Panc1 (cell line): ENCODE measurements at regions not wholly inside any gene's neighbourhood (a gene's known extent, or its start where the extent isn't known, plus 50 kb on each side); places are given as distances from the start of the nearest gene placed in this dataset.

ENCODE experiments used
- ATAC-seq: fragments of 200-7000 bp; cut with Tn5 transposase; 2 replicates; pipeline ENCODE4 v1.9.1; 2020; ENCODE audit warnings: mild to moderate bottlenecking, moderate library complexity
- BruUV-seq: library from RNA; stranded (reverse); fragments of 400-500 nt; replicated peaks from 2 replicates; lab custom pipeline; 2021; lab: Mats Ljungman, UMichigan
- CTCF ChIA-PET: fragments of 300-600 bp; sonication (Branson Sonifier 250); formaldehyde crosslinking; loops from one replicate; lab custom pipeline; 2022; ENCODE audit warnings: antibody characterized with exemption; lab: Charles Lee
- POLR2A ChIA-PET: fragments of 300-600 bp; sonication (Branson Sonifier 250); formaldehyde crosslinking; loops from one replicate; lab custom pipeline; 2022; ENCODE audit warnings: antibody characterized with exemption; lab: Charles Lee
- DNase-seq: peaks from one replicate; pipeline ENCODE4 v3.0.0-alpha.2; 2010; ENCODE audit warnings: low read depth, low spot score
- H3K27ac ChIP-seq: 2 replicates; pipeline ENCODE4 v1.5.1; 2011; ENCODE audit warnings: mild to moderate bottlenecking, low read length, inconsistent platforms
- H3K27me3 ChIP-seq: fragments of 200-500 bp; sonication (Bioruptor generic); 2 replicates; pipeline ENCODE4 v1.6.0; 2014; ENCODE audit warnings: low read length, inconsistent platforms; ENCODE audit not compliant: control insufficient read depth, insufficient read depth
- H3K36me3 ChIP-seq: fragments of 200-500 bp; sonication (Bioruptor generic); 2 replicates; pipeline ENCODE4 v1.5.1; 2014; ENCODE audit warnings: inconsistent platforms, mild to moderate bottlenecking, low read length, moderate library complexity; ENCODE audit not compliant: control insufficient read depth, insufficient read depth
- H3K4me1 ChIP-seq: 2 replicates; pipeline ENCODE4 v1.5.1; 2011; ENCODE audit warnings: inconsistent platforms, mild to moderate bottlenecking, low read length, moderate library complexity; ENCODE audit not compliant: control insufficient read depth, insufficient read depth
- H3K4me3 ChIP-seq, 2 experiments: 2 replicates each; pipeline ENCODE4 v1.5.1; 2011 to 2012; ENCODE audit warnings: low read depth in 2 of 2, low read length in 2 of 2, mild to moderate bottlenecking in 2 of 2, inconsistent platforms in 1 of 2, moderate library complexity in 1 of 2
- H3K9me3 ChIP-seq: fragments of 200-500 bp; sonication (Bioruptor generic); 2 replicates; pipeline ENCODE4 v1.5.1; 2014; ENCODE audit warnings: low read depth, mild to moderate bottlenecking, inconsistent platforms, low read length, moderate library complexity; ENCODE audit not compliant: control insufficient read depth, insufficient read depth
- CTCF ChIP-seq: fragments of 450-650 bp; IDR thresholded peaks from 2 replicates; pipeline ENCODE4 v1.5.1; 2017; ENCODE audit warnings: mild to moderate bottlenecking
- POLR2AphosphoS5 ChIP-seq: IDR thresholded peaks from 2 replicates; pipeline ENCODE4 v1.6.1; 2012; ENCODE audit warnings: mild to moderate bottlenecking, low read depth, low read length, moderate library complexity
- SIN3A ChIP-seq: IDR thresholded peaks from 2 replicates; pipeline ENCODE4 v1.6.1; 2012; ENCODE audit warnings: low read depth, mild to moderate bottlenecking, low read length, moderate library complexity, borderline replicate concordance; ENCODE audit not compliant: insufficient read depth
- TCF7L2 ChIP-seq: IDR thresholded peaks from 2 replicates; pipeline ENCODE4 v1.6.1; 2011; ENCODE audit warnings: mild to moderate bottlenecking, low read depth, low read length, inconsistent platforms
- in situ Hi-C: cut with HindIII; loops from 2 replicates; pipeline ENCODE4 v1.10.0; 2016; ENCODE audit warnings: low sequenced_read_pairs, low pct_unique_long_range_greater_than_20kb
- intact Hi-C: fragments of 100-400 bp; cut with micrococcal nuclease; formaldehyde crosslinking; loops from one replicate; pipeline ENCODE4 v1.10.0; 2022; ENCODE audit not compliant: unreplicated experiment
- TF ChIP-seq, protein P1 (sequence below), 2 experiments: IDR thresholded peaks; 2 replicates each; pipeline ENCODE4 v1.6.1; 2011 to 2012; ENCODE audit warnings: low read depth in 2 of 2, control low read depth in 1 of 2, low read length in 1 of 2, mild to moderate bottlenecking in 1 of 2, moderate library complexity in 1 of 2; ENCODE audit not compliant: insufficient read depth in 1 of 2

GRCh38 chr21:41635874-41636273 is 127.9 kb upstream of the TMPRSS2 start:
- DNase-seq (no peak), ATAC-seq (no peak)
- POLR2A ChIA-PET = no interaction called here
- peaks cover 23% of the 10 kb centered on the region for H3K4me1 ChIP-seq
- in situ Hi-C loops (no loop called here), intact Hi-C loops (no loop called here)
- no peaks in the 10 kb centered on the region for H3K36me3 ChIP-seq
- no peaks in the 10 kb centered on the region for H3K27me3 ChIP-seq
- CTCF ChIA-PET = no interaction called here
- H3K4me3 ChIP-seq = no peak overlapping the region
- BruUV-seq = no TSS peak
- peak overlapping the region; percentile 23; the same call in 1 of the 2 replicates for H3K27ac ChIP-seq
- peaks cover 10% of the 10 kb centered on the region; the same call in 1 of the 2 replicates for H3K9me3 ChIP-seq
- TF ChIP-seq TCF7L2 = no peak

DNA sequence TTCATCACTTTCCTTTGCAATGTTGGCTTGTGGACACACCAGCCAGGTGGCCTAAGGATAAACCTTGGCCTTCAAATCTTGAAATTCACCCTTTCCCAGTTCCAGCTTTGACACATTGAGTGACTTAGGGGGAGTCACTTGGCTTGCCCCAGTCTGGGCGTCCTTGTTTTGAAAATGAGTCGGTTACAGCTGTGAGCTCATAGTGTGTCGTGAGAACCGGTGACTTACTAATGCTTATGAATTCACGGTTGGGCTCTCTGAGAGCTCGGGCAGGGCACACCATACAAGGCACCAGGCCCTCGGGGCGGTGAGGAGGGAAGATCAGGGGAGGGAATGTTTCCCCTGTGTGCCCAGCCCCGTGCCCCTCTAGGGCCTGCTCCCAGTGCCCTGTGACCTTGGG is 126.9 kb upstream of the TMPRSS2 start:
- Histone ChIP-seq H3K27me3 (no peaks in the 10 kb centered on the region), H3K36me3 (no peaks in the 10 kb centered on the region), H3K9me3 (peaks cover 10% of the 10 kb centered on the region; the same call in 1 of the 2 replicates), H3K4me1 (peaks cover 28% of the 10 kb centered on the region), H3K4me3 (no peak overlapping the region), H3K27ac (peak overlapping the region; percentile 79)
- no peak for TF ChIP-seq SIN3A
- TF ChIP-seq, protein P1, sequence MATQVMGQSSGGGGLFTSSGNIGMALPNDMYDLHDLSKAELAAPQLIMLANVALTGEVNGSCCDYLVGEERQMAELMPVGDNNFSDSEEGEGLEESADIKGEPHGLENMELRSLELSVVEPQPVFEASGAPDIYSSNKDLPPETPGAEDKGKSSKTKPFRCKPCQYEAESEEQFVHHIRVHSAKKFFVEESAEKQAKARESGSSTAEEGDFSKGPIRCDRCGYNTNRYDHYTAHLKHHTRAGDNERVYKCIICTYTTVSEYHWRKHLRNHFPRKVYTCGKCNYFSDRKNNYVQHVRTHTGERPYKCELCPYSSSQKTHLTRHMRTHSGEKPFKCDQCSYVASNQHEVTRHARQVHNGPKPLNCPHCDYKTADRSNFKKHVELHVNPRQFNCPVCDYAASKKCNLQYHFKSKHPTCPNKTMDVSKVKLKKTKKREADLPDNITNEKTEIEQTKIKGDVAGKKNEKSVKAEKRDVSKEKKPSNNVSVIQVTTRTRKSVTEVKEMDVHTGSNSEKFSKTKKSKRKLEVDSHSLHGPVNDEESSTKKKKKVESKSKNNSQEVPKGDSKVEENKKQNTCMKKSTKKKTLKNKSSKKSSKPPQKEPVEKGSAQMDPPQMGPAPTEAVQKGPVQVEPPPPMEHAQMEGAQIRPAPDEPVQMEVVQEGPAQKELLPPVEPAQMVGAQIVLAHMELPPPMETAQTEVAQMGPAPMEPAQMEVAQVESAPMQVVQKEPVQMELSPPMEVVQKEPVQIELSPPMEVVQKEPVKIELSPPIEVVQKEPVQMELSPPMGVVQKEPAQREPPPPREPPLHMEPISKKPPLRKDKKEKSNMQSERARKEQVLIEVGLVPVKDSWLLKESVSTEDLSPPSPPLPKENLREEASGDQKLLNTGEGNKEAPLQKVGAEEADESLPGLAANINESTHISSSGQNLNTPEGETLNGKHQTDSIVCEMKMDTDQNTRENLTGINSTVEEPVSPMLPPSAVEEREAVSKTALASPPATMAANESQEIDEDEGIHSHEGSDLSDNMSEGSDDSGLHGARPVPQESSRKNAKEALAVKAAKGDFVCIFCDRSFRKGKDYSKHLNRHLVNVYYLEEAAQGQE (IDR thresholded peaks at IDR 0.05; ENCODE audit: insufficient read depth in 1 of 2, low read depth in 2 of 2, low read length in 1 of 2) = no peak
- no peak for TF ChIP-seq CTCF
- no peak for TF ChIP-seq TCF7L2
- TF ChIP-seq POLR2AphosphoS5 = no peak
- intact Hi-C loops = no loop called here
- DNase-seq = no peak
- ChIA-PET CTCF (no interaction called here), POLR2A (no interaction called here)
- in situ Hi-C loops = no loop called here
- peak; percentile 43 for ATAC-seq
- no TSS peak for BruUV-seq

GRCh38 chr21:41634211-41634694 is 126.3 kb upstream of the TMPRSS2 start:
- no peak for TF ChIP-seq SIN3A
- TF ChIP-seq, protein P1 (IDR thresholded peaks at IDR 0.05; ENCODE audit: insufficient read depth in 1 of 2, low read depth in 2 of 2, low read length in 1 of 2) = no peak
- no TSS peak for BruUV-seq
- Histone ChIP-seq H3K27me3 (no peaks in the 10 kb centered on the region), H3K4me3 (no peak overlapping the region), H3K36me3 (no peaks in the 10 kb centered on the region), H3K9me3 (peaks cover 10% of the 10 kb centered on the region; the same call in 1 of the 2 replicates), H3K27ac (peak overlapping the region; percentile 79), H3K4me1 (peaks cover 28% of the 10 kb centered on the region)
- POLR2A ChIA-PET = no interaction called here
- intact Hi-C loops (no loop called here), in situ Hi-C loops (no loop called here)
- ATAC-seq (no peak), DNase-seq (no peak)
- CTCF ChIA-PET = no interaction called here
